ENCODE measurements at regions not wholly inside any gene's neighbourhood (a gene's known extent, or its start where the extent isn't known, plus 50 kb on each side); places are given as distances from the start of the nearest gene placed in this dataset.
"Not testable (repeated sequence)": the region's sequence is repeated elsewhere in the genome, so short reads cannot be mapped to it uniquely, and the experiment has no call there.

GRCh38 chr6:54564188-54564587, 255.9 kb downstream of the TINAG start:
- DNase-seq: not testable (repeated sequence)

GRCh38 chr6:54574671-54575070, 266.4 kb downstream of the TINAG start:
- DNase-seq: no peak

DNA sequence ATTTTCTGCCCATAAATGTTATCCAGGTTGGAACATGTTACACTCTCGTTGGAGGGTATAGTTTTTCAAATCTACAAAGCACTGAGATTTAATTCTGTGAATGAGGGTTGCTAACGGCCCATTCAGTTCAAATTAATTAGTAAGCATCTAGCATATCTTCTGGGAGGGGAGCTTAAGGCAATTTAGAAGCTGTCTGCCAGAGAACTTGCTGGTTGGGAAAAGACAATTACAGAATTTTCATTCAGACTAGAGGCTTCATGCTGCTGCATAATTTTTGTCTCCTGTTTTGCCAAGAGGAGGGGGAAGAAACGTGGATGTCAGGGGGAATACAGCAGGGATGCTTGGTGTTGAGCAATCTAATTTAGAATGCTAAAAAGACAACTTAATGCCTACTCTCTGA, 268.3 kb upstream of the FAM83B start:
- DNase-seq: no peak

- DNase-seq: no peak
Observed at GRCh38 chr6:54579011-54579410, 267.6 kb upstream of the FAM83B start.

GRCh38 chr6:54586251-54586650, 260.3 kb upstream of the FAM83B start:
- no peak for DNase-seq

- DNase-seq: no peak
Observed at GRCh38 chr6:54587277-54587676, 259.3 kb upstream of the FAM83B start.

GRCh38 chr6:54588176-54588575, 258.4 kb upstream of the FAM83B start:
- no peak for DNase-seq

GRCh38 chr6:54595844-54596243, 250.7 kb upstream of the FAM83B start:
- DNase-seq: no peak

- DNase-seq: no peak
Observed at GRCh38 chr6:54598787-54599313, 247.7 kb upstream of the FAM83B start.

- no peak for DNase-seq
Observed at GRCh38 chr6:54601600-54602300, 244.8 kb upstream of the FAM83B start.

DNA sequence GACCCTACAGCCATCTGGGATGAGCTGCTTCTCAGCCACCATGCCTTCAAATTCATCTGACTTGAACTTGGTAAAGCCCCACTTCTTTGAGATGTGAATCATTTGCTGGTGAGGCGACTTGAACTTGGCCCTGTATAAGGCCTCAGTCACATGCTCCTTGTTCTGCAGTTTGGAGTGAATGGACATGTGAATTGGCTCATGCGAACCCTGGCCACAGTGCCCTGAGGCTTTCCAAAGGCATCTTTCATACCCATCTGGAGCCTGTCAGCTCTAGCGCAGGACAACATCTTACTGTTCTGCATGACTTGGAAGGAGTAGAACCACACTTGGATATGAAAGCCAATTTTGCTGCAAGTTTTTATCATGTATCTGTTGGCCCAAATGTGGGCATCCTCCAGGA, 244.0 kb upstream of the FAM83B start:
- DNase-seq: no peak

- DNase-seq: no peak
Observed at GRCh38 chr6:54609981-54610380, 236.6 kb upstream of the FAM83B start.

GRCh38 chr6:54613596-54613995, 233.0 kb upstream of the FAM83B start:
- no peak for DNase-seq

DNA sequence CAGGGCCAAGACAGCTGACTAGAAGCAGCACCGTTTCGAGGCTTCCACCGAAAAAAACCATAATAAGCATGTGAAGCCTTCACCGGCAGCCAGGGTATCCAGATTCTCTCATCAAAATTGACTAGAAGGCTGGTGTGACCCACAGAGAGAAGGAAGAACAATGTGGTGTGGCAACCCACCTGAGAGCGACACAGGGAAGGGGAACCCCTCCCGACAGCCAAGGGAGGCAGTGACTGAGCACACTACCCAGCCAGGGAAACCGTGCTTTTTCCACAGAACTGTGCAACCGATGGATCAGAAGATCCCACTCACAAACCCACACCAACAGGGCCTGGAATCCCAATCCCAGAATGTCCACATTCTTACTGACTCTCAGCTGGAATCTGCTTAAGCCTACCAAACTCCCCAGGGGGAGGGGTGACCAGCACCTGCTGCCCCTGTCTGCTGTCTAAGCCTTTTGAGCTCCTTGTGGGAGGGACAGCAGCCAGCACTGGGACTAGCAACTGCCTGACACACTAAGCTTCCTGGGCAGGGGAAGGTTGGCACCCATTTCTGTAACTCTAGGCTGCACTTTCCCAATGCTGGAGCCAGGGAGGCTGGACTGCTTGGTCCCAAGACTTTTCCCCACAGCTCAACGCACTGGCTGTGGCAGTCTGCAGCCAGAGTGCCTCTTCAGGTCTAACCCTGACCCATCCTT, 231.9 kb upstream of the FAM83B start:
- DNase-seq: no peak

DNA sequence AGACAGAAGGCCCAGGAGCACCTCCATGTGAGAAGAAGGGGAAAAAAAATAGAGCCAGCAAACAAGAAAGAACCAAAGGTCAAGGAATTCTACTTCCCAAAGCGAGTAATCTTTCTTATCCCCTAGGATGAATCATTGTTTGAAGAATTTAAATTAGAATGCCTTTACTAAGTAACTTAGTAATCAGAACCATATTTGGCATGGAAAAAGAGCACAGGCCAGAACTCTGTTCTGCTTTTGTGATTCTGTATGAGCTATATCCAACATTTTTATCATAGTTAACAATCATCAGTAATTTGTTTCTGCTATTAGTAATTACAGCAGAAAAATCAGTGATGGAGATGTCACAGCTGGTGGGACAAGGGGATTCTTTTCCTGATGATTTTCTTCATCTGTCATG, 228.8 kb upstream of the FAM83B start:
- DNase-seq: no peak

GRCh38 chr6:54618572-54618971, 228.0 kb upstream of the FAM83B start:
- DNase-seq: no peak

GRCh38 chr6:54619102-54619501, 227.5 kb upstream of the FAM83B start:
- DNase-seq: no peak

DNA sequence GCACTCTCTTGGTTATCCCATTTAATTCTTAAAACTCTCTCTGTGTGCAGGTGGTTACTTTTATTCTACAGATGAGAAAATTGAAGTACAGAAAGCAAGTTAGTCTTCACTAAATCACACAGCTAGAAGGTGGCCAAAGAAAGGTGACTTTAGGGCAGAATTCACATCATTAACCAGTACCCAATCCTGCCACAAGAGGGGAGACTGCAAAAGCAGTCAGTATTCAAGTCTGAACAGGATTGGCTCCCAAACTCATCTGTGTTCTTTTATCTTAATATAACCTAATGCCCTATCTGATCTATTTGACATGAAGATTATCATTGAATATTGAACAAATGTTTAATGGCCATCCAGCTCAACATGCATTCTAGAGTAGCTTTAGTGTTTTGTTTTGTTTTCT, 225.3 kb upstream of the FAM83B start:
- no peak for DNase-seq

DNA sequence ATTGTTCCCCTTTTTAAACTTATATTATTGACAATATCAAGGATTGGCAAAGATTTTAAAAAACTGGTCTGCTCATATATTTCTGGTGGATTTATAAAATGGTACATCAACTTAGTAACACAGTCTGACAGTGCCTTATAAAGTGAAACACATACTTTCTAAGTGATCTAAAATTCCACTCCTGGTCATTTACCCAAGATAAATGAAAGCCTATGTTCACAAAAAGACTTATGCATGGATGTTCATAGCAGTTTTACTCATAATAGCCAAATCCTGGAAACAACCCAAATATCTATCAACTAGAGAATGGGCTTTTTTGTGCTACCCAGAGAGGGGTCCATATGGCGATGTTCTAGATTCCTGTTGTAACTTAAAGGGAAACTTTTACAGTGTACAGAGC, 222.4 kb upstream of the FAM83B start:
- no peak for DNase-seq

- no peak for DNase-seq
Observed at GRCh38 chr6:54624779-54625178, 221.8 kb upstream of the FAM83B start.

DNA sequence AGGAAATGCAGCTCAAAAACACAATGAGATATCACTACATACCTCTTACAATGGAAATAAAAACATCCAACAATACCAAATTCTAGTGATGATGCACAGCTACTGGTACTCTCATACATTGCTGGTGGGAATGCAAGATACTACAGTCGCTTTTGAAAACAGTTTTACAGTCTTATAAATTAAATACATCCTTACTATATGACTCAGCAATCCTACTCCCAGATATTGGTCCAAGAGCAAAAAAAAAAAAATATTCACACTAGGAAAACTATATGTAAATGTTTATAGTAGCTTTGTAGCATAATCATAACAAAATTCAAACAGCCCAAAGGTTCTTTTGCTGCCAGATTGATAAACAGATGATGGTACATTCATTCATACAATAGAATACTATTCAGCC, 217.4 kb upstream of the FAM83B start:
- DNase-seq: no peak

DNA sequence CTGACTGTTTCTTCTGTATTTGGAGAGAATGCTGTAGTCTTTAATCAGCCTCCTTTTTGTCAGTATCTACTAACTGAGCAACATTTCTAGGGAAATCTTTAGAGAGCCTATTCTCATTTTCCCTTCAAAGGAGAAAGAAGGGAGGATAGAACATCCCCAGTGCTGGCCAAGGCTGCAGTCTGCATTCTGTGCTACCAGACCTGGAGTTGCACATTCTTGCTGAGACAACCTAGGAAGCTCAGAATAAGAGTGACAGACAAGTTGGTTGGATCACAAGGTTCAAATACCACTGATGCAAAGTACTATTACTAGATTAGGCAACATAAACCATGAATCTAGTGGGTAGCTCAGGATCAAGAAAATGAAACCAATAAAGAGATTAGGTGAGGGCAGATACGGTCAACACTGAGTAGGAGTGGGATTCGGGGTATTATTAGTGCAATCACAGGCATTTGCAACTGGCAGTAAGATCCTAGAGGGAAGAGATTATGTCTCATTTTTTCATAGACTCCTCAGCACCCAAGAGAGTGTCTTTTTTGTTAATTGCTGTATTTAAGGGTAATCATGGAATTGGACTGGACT, 213.5 kb upstream of the FAM83B start:
- DNase-seq: no peak

DNA sequence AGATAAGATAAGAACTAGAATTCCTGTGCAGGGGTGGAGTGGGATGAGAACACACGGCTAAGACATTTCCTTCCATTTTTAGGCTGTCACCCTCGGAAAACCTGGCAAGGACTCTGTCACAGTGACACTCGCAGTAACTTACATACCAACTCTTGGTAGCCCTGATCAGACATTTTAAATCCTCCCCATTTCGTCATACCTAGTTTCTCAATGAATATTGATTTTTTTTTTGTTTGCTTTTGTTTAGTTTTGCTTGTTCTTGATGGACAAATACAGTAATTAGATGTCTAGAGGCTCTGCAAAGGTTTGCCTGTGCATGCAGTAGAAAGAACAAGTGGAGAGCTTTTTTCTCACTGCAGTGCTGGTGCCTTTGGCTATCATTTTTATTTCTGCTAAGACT, 213.0 kb upstream of the FAM83B start:
- no peak for DNase-seq

DNA sequence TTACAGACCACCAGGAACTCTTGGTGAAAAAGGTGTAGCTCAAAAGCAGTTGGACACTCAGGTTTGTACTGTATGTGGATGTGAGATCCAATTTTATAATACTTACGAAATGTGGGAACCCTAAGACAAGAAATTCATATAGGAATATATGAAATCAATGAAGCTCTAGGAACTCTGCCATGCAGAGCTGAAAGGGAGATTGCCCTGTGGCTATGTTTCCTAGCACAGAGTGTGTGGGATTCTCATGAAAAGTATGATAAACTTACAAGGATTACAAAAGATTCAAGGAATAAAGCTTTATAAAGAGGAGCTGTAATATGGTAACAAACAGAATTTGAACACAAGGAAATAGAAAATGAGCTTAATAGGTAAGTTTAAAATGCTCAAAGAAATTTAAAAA, 205.7 kb upstream of the FAM83B start:
- DNase-seq: no peak
